Aorta (tissue), 5 donors: ENCODE measurements at regions not wholly inside any gene's neighbourhood (a gene's known extent, or its start where the extent isn't known, plus 50 kb on each side); places are given as distances from the start of the nearest gene placed in this dataset.
"Not testable (repeated sequence)": the region's sequence is repeated elsewhere in the genome, so short reads cannot be mapped to it uniquely, and the experiment has no call there.

Source experiments
- ATAC-seq: fragments of 200-7000 bp; cut with Tn5 transposase; one replicate; pipeline ENCODE4 v1.9.1; 2022; ENCODE audit warnings: moderate library complexity; ENCODE audit not compliant: low FRiP score
- DNase-seq, 2 donors: peaks; one replicate each; pipeline ENCODE4 v3.0.0-alpha.2; 2020
- H3K27ac ChIP-seq, 2 donors: one replicate each; pipeline ENCODE4 v1.5.1; 2013; ENCODE audit warnings: low read length in 2 of 2, mild to moderate bottlenecking in 2 of 2, moderate library complexity in 2 of 2, control low read depth in 1 of 2, inconsistent platforms in 1 of 2, low read depth in 1 of 2
- H3K27me3 ChIP-seq, 2 donors: one replicate each; pipeline ENCODE4 v1.6.1; 2013; ENCODE audit warnings: control low read depth in 1 of 2, low read length in 1 of 2, mild to moderate bottlenecking in 1 of 2, moderate library complexity in 1 of 2; ENCODE audit not compliant: insufficient read depth in 2 of 2, control insufficient read depth in 1 of 2
- H3K36me3 ChIP-seq, 2 donors: one replicate each; pipeline ENCODE4 v1.6.1; 2013; ENCODE audit warnings: control low read depth in 1 of 2, low read length in 1 of 2, mild to moderate bottlenecking in 1 of 2; ENCODE audit not compliant: insufficient read depth in 2 of 2, control insufficient read depth in 1 of 2
- H3K4me1 ChIP-seq, 2 donors: one replicate each; pipeline ENCODE4 v1.6.1; 2013; ENCODE audit warnings: low read length in 2 of 2, control low read depth in 1 of 2, mild to moderate bottlenecking in 1 of 2, moderate library complexity in 1 of 2; ENCODE audit not compliant: insufficient read depth in 2 of 2, control insufficient read depth in 1 of 2
- H3K4me3 ChIP-seq, 2 donors: one replicate each; pipeline ENCODE4 v1.5.1; 2013; ENCODE audit warnings: low read length in 2 of 2, control low read depth in 1 of 2, mild to moderate bottlenecking in 1 of 2
- H3K9me3 ChIP-seq: one replicate; pipeline ENCODE4 v1.6.1; 2013; ENCODE audit warnings: mild to moderate bottlenecking, low read length; ENCODE audit not compliant: control insufficient read depth
- WGBS, 2 donors: extraction: QIAGEN DNeasy Blood & Tissue Kit; methylation state at CpG; one replicate each; pipeline ENCODE4 v1.1.7; 2013; 5-methylcytosine and 5-hydroxymethylcytosine counted together
- intact Hi-C, 2 donors: fragments of 100-400 bp; cut with DNase I; formaldehyde crosslinking; loops; one replicate each; pipeline versions ENCODE4 v1.14.2 to v1.15.0; 2022
- donor health status: healthy with polysubstance abuse.
- donor health status: Bipolar disorder and iron deficiency.
- donor health status: DM: no; HTN: no; CAD: no.
- donor health status: DM: no; HTN: no; CAD: no.
- donor health status: DM: yes; HTN: yes; CAD: no.

GRCh38 chr2:67583185-67583584, 186.1 kb downstream of the ETAA1 start:
- Histone ChIP-seq H3K4me1 (no peaks in the 10 kb centered on the region), H3K9me3 (peaks cover 8% of the 10 kb centered on the region), H3K27me3 (no peaks in the 10 kb centered on the region), H3K36me3 (no peaks in the 10 kb centered on the region), H3K27ac (no peak overlapping the region), H3K4me3 (no peak overlapping the region)
- intact Hi-C loops = no loop called here
- ATAC-seq = no peak
- DNase-seq = no peak
- 96 to 99% methylated on average over 2 of the region's 2 CpGs for WGBS, 2 donors

- no peaks in the 10 kb centered on the region for H3K36me3 ChIP-seq
- no peak for DNase-seq
- ATAC-seq = no peak
- intact Hi-C loops = no loop called here
- no peaks in the 10 kb centered on the region for H3K4me1 ChIP-seq
- H3K27ac ChIP-seq = no peak overlapping the region
- no peak overlapping the region for H3K4me3 ChIP-seq
- H3K27me3 ChIP-seq = no peaks in the 10 kb centered on the region
- peaks cover 11% of the 10 kb centered on the region for H3K9me3 ChIP-seq
Measured at GRCh38 chr2:67585400-67585799, 188.3 kb downstream of the ETAA1 start.

GRCh38 chr2:67589121-67589520, 192.0 kb downstream of the ETAA1 start:
- H3K4me3 ChIP-seq, H3K9me3 ChIP-seq, intact Hi-C loops, H3K27ac ChIP-seq, ATAC-seq, H3K4me1 ChIP-seq, H3K27me3 ChIP-seq, H3K36me3 ChIP-seq: not testable (repeated sequence)
- peak in 1 of 2 donors; percentile 64 for DNase-seq
- 85 to 88% methylated on average over 6 of the region's 6 CpGs for WGBS, 2 donors

- H3K27me3 ChIP-seq, ATAC-seq, DNase-seq, H3K36me3 ChIP-seq, H3K27ac ChIP-seq, intact Hi-C loops, H3K9me3 ChIP-seq, H3K4me1 ChIP-seq, H3K4me3 ChIP-seq: not testable (repeated sequence)
Measured at GRCh38 chr2:67594522-67594921, 197.4 kb downstream of the ETAA1 start.

GRCh38 chr2:67596871-67597270, 199.7 kb downstream of the ETAA1 start:
- DNase-seq = no peak
- intact Hi-C loops = no loop called here

GRCh38 chr2:67599561-67599960, 202.4 kb downstream of the ETAA1 start:
- no peaks in the 10 kb centered on the region for H3K36me3 ChIP-seq
- ATAC-seq (no peak), DNase-seq (no peak)
- H3K27me3 ChIP-seq = no peaks in the 10 kb centered on the region
- no peak overlapping the region for H3K27ac ChIP-seq
- intact Hi-C loops = no loop called here
- H3K4me3 ChIP-seq = no peak overlapping the region
- no peaks in the 10 kb centered on the region for H3K4me1 ChIP-seq
- H3K9me3 ChIP-seq = no peaks in the 10 kb centered on the region

More at GRCh38 chr2:67596871-67597270, 199.7 kb downstream of the ETAA1 start:
- Histone ChIP-seq H3K27me3 (no peaks in the 10 kb centered on the region), H3K4me3 (no peak overlapping the region), H3K9me3 (no peaks in the 10 kb centered on the region), H3K36me3 (no peaks in the 10 kb centered on the region), H3K27ac (no peak overlapping the region), H3K4me1 (no peaks in the 10 kb centered on the region)
- ATAC-seq = no peak

GRCh38 chr2:67600222-67600871, 203.2 kb downstream of the ETAA1 start:
- no peaks in the 10 kb centered on the region for H3K9me3 ChIP-seq
- no peak overlapping the region for H3K4me3 ChIP-seq
- DNase-seq (peak in 1 of 2 donors; percentile 14), ATAC-seq (no peak)
- H3K27me3 ChIP-seq = no peaks in the 10 kb centered on the region
- no peak overlapping the region for H3K27ac ChIP-seq
- no peaks in the 10 kb centered on the region for H3K36me3 ChIP-seq
- WGBS, 2 donors = 79 to 83% methylated on average over 10 of the region's 10 CpGs
- intact Hi-C loops = no loop called here
- no peaks in the 10 kb centered on the region for H3K4me1 ChIP-seq

GRCh38 chr2:67600946-67601345, 203.8 kb downstream of the ETAA1 start:
- ATAC-seq (no peak), DNase-seq (no peak)
- Histone ChIP-seq H3K9me3 (no peaks in the 10 kb centered on the region), H3K36me3 (no peaks in the 10 kb centered on the region), H3K27me3 (no peaks in the 10 kb centered on the region), H3K27ac (no peak overlapping the region), H3K4me3 (no peak overlapping the region), H3K4me1 (no peaks in the 10 kb centered on the region)
- WGBS, 2 donors = 53 to 68% methylated on average over 1 of the region's 1 CpG
- intact Hi-C loops = no loop called here

- no peak overlapping the region for H3K27ac ChIP-seq
- H3K27me3 ChIP-seq = no peaks in the 10 kb centered on the region
- no peaks in the 10 kb centered on the region for H3K9me3 ChIP-seq
- H3K4me3 ChIP-seq = no peak overlapping the region
- intact Hi-C loops = no loop called here
- ATAC-seq = no peak
- H3K4me1 ChIP-seq = no peaks in the 10 kb centered on the region
- no peaks in the 10 kb centered on the region for H3K36me3 ChIP-seq
- DNase-seq = no peak
- 95 to 100% methylated on average over 1 of the region's 1 CpG for WGBS, 2 donors
Measured at GRCh38 chr2:67604360-67604759, 207.2 kb downstream of the ETAA1 start.
